Activated T-cell treated with anti-CD3 and anti-CD28 coated beads for 24 hours (primary cell): ENCODE measurements at regions not wholly inside any gene's neighbourhood (a gene's known extent, or its start where the extent isn't known, plus 50 kb on each side); places are given as distances from the start of the nearest gene placed in this dataset.
"Not testable (repeated sequence)": the region's sequence is repeated elsewhere in the genome, so short reads cannot be mapped to it uniquely, and the experiment has no call there.

Experiments
- DNase-seq: peaks from one replicate; pipeline ENCODE4 v3.0.0-alpha.2; 2020; ENCODE audit warnings: low read depth

- no peak for DNase-seq
These were observed 204.0 kb upstream of the PITRM1 start for GRCh38 chr10:3376631-3377030.

- no peak for DNase-seq
These were observed 202.9 kb upstream of the PITRM1 start for GRCh38 chr10:3375505-3375904.

DNA sequence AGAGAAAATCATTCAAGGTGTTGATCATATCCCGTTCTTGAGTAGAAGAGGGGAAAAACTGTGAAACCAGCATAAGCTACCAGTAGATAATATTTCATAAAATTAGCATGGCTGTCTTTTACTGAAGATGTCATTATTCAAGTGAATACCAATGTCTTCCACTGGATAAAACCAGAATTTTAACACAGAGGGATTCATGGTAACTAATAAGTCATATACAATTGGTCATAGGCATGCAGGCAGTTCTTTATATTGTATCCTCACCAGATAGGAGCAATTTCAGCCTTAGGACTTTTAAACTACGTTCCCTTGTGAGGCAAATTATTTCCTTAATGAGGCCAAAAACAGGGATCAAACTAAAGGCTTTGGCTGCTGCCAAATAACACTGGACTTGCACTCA lies 202.3 kb upstream of the PITRM1 start:
- DNase-seq, result no peak

GRCh38 chr10:3373374-3374027 lies 200.9 kb upstream of the PITRM1 start:
- DNase-seq, result not testable (repeated sequence)

- DNase-seq, result no peak
These were observed 199.7 kb upstream of the PITRM1 start for GRCh38 chr10:3372281-3372680.

GRCh38 chr10:3371624-3372023 lies 199.0 kb upstream of the PITRM1 start:
- DNase-seq, result not testable (repeated sequence)

- no peak for DNase-seq
These were observed 194.3 kb upstream of the PITRM1 start for GRCh38 chr10:3366735-3367405.

DNA sequence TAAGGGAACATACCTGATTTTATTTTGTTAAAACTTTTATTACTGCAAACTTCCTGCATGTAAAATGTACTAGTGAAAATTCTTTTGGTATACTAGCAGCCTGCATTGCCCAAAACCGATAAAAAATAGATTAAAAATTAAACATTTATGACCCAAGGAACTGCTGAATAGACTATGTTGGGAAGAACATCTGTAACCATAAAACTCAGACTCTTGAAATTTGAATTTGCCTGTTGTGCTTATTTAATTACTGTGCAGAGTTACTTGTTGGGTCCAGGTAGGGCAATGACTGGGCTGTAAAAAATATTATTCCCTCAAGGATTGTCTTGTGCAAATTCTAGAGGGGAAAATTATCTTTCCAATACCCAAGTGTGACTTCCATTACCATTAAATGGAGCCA lies 193.5 kb upstream of the PITRM1 start:
- no peak for DNase-seq

GRCh38 chr10:3365630-3366029 lies 193.0 kb upstream of the PITRM1 start:
- DNase-seq, result no peak

- no peak for DNase-seq
These were observed 192.3 kb upstream of the PITRM1 start for GRCh38 chr10:3364768-3365480.

DNA sequence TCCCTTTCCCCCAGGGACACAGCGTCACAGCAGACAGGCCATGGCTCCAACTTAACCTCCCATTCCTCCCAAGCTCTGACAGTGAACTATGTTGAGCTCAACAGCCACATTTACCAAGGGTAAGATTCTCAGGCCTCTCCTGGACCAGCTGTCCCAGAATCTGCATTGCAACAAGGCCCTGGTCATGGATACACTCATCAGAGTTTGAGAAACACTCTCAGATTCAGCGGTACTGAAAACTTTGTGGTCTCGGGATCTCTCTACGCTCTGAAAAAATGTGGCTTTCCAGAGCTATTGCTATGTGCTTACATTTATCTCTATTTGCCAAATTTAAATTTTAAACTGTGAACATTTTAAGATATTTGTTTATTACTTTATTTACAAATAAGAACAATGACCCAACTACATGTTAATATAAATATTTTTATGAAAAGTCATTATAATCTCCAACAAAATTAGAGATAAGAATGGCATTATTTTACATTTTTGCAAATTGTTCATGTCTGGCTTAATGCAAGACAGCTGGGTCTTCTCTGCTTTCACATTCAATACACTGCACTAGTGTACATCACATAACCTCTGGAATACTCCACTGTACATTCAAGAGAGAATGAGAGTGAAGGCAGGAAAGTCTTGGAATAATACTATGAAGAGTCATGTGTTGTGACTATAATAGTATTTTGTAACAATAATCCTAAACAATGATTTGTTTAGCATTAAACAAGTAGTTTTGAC lies 190.9 kb upstream of the PITRM1 start:
- DNase-seq, result no peak

GRCh38 chr10:3362394-3362793 lies 189.8 kb upstream of the PITRM1 start:
- no peak for DNase-seq

DNA sequence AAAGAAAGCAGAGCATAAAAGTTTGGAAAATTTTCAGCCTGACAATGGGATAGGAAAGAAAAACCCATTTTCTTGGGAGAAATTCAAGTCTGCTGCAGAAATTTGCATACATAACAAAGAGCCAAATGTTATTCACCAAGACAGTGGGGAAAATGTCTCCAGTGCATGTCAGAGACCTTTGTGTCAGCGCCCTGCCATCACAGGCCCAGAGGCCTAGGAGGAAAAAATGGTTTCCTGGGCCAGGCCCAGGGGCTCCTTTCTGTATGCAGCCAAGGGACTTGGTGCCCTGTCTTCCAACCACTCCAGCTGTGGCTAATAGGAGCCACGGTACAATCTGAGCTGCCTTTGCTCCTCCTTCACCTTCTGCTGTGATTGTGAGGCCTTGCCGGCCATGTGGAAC lies 189.1 kb upstream of the PITRM1 start:
- DNase-seq, result no peak

- no peak for DNase-seq
These were observed 185.2 kb upstream of the PITRM1 start for GRCh38 chr10:3357737-3358136.

DNA sequence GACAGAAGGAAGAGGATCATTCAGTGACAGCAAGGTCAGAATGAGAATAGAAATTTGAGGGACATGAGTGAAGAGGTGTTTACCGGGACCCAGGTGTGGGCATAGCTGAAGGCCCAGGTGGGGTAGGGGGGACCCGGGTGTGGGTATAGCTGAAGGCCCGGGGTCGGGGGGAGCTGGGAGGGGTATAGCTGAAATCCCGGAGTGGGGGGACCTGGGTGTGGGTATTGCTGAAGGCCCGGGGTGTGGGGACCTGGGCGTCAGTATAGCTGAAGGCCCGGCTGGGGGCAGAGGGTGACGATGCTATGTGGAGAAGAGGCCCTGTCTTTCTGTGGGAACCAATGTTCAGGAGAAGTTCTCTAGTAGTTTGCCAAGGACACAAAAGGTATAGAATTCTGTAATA lies 183.0 kb upstream of the PITRM1 start:
- no peak for DNase-seq

GRCh38 chr10:3354174-3354900 lies 181.8 kb upstream of the PITRM1 start:
- no peak for DNase-seq

DNA sequence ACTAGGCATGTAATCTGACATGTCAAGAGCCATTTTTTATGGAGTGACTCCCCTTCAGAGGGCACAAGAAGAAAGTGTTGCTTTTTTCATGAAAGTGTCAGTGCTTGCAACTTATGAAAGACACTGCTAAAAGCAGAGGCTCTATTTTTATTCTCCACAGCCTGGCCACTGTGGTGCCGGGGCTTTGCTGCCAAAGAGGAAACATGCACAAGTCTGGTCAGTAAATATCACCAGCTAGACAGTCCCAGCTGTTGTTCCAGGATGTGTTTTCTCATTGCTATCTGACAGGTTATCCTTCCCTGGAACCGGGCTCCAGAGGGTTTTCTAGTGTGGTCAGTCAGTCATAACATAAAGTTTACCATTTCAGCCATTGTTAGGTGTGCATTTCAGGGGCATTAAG lies 180.7 kb upstream of the PITRM1 start:
- DNase-seq, result no peak

DNA sequence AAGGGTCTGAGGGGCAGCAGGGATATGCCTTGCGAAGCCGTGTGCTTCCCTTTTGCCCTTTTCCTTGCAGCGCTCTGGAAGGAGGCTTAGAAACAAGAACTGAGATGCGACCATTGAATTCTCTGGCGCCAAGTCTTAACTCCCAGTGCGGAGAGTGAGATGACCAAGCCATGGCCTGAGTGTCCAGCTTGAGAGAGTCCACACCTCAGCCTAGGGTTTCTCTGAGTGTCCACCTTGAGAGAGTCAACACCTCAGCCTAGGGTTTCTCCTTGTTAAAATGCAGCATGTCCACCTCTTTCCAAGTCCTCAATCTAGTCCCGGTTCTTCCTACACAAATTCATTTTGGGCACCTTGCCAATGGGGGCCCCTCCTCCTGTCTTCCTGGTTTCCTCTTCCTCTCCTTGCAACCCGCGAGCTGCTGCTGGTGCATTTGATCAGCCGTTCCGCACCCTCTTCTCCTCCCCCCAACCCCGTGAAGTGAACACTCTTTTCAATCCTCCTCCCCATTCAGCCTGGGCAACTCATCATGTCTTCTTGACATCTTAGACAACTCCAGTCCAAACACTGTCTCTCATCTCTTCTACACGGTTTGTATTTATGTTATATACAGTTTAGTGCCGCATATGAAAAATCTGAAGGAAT lies 178.2 kb upstream of the PITRM1 start:
- DNase-seq, result no peak

- DNase-seq, result no peak
These were observed 177.6 kb upstream of the PITRM1 start for GRCh38 chr10:3350205-3350604.

DNA sequence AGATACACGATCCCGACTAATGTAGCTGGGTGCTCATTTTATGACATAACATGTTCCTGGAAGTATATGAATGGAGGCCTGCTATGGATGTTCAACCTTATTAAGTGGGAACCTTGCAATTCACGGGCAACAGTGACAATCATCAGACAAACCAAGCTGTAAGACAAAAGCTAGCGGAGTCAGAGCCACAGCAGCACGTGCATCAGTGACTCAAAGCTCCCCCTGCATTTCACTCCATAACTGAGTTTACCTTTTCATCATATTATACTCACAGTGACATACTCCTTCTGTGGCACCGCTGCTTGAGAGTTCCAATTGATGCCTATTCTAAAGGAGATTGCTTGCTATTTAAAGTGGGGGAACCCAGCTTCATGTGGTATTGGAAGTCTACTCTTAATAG lies 176.0 kb upstream of the PITRM1 start:
- no peak for DNase-seq

- DNase-seq, result no peak
These were observed 175.0 kb upstream of the PITRM1 start for GRCh38 chr10:3347413-3348182.
